Tibial nerve (tissue), 4 donors: ENCODE measurements at regions not wholly inside any gene's neighbourhood (a gene's known extent, or its start where the extent isn't known, plus 50 kb on each side); places are given as distances from the start of the nearest gene placed in this dataset.

Experiments
- DNase-seq, 2 donors: peaks; one replicate each; pipeline ENCODE4 v3.0.0-alpha.2; 2019; ENCODE audit warnings: low spot score in 2 of 2
- H3K27ac ChIP-seq, 4 donors: fragments of 200-600 bp; sonication (generic) in 3 of 4; one replicate each; pipeline ENCODE4 v1.5.1; 2017 to 2019; ENCODE audit warnings: mild to moderate bottlenecking in 1 of 4
- H3K27me3 ChIP-seq, 2 donors: fragments of 200-600 bp; sonication (generic) in 1 of 2; one replicate each; pipeline versions ENCODE4 v1.5.1 to v1.6.0; 2017 to 2019
- H3K36me3 ChIP-seq, 3 donors: fragments of 200-600 bp; sonication (generic); one replicate each; pipeline ENCODE4 v1.5.1; 2018 to 2019
- H3K4me1 ChIP-seq, 4 donors: fragments of 200-600 bp; sonication (generic) in 3 of 4; one replicate each; pipeline ENCODE4 v1.5.1; 2017 to 2019
- H3K4me3 ChIP-seq, 4 donors: fragments of 200-600 bp; sonication (generic) in 3 of 4; one replicate each; pipeline ENCODE4 v1.5.1; 2017 to 2019; ENCODE audit warnings: mild to moderate bottlenecking in 1 of 4, moderate library complexity in 1 of 4
- H3K9me3 ChIP-seq, 4 donors: fragments of 200-600 bp; sonication (generic) in 3 of 4; one replicate each; pipeline ENCODE4 v1.5.1; 2017 to 2019
- CTCF ChIP-seq, 5 experiments: fragments of 200-600 bp in 3 of 5; fragments of 450-650 bp in 2 of 5; sonication (generic) in 3 of 5; IDR thresholded peaks; one replicate each; pipeline ENCODE4 v1.5.1; 2016 to 2019; ENCODE audit warnings: antibody characterized with exemption in 5 of 5, mild to moderate bottlenecking in 3 of 5, moderate library complexity in 2 of 5
- EP300 ChIP-seq, 2 donors: sonication (generic); formaldehyde crosslinking; IDR thresholded peaks; one replicate each; pipeline ENCODE4 v1.6.1; 2017; ENCODE audit warnings: antibody characterized with exemption in 2 of 2, mild to moderate bottlenecking in 1 of 2
- POLR2A ChIP-seq, 2 donors: fragments of 450-650 bp; IDR thresholded peaks; one replicate each; pipeline ENCODE4 v1.6.1; 2017; ENCODE audit warnings: antibody characterized with exemption in 2 of 2, mild to moderate bottlenecking in 2 of 2, moderate library complexity in 2 of 2
- WGBS, 2 donors: methylation state at CpG; one replicate each; pipeline ENCODE4 v1.1.5; 2018; 5-methylcytosine and 5-hydroxymethylcytosine counted together

- no peak for DNase-seq
- Histone ChIP-seq H3K4me3 (no peak overlapping the region), H3K36me3 (no peaks in the 10 kb centered on the region), H3K27ac (peak overlapping the region in 2 of 4 donors; percentile 1 to 62), H3K27me3 (peaks cover 0 to 25% of the 10 kb centered on the region in 2 donors), H3K9me3 (no peaks in the 10 kb centered on the region), H3K4me1 (peaks cover 0 to 30% (median 12%) of the 10 kb centered on the region in 4 donors)
- 76 to 78% methylated on average over 18 to 22 of the region's 22 CpGs for WGBS, 2 donors
- TF ChIP-seq POLR2A (IDR thresholded peaks at IDR 0.05) (no peak), EP300 (IDR thresholded peaks at IDR 0.05) (no peak), CTCF (IDR thresholded peaks at IDR 0.05) (no peak)
These were observed 123.7 kb downstream of the MRPL14 start for GRCh38 chr6:44003345-44004061.

GRCh38 chr6:44002593-44003344, 124.5 kb downstream of the MRPL14 start:
- peaks cover 0 to 30% (median 12%) of the 10 kb centered on the region in 4 donors for H3K4me1 ChIP-seq
- peak overlapping the region; percentile 24 to 52 (median 40) for H3K4me3 ChIP-seq

GRCh38 chr6:44002067-44002592, 125.1 kb downstream of the MRPL14 start:
- H3K9me3 ChIP-seq: no peaks in the 10 kb centered on the region
- no peak for DNase-seq
- WGBS, 2 donors: 7 to 8% methylated on average over 15 to 29 of the region's 37 CpGs
- peaks cover 0 to 25% of the 10 kb centered on the region in 2 donors for H3K27me3 ChIP-seq
- H3K36me3 ChIP-seq: no peaks in the 10 kb centered on the region
- peak overlapping the region; percentile 24 to 52 (median 40) for H3K4me3 ChIP-seq
- peak overlapping the region in 1 of 4 donors; percentile 62 for H3K27ac ChIP-seq
- H3K4me1 ChIP-seq: peaks cover 0 to 30% (median 12%) of the 10 kb centered on the region in 4 donors
- TF ChIP-seq POLR2A (IDR thresholded peaks at IDR 0.05): no peak
- TF ChIP-seq CTCF (IDR thresholded peaks at IDR 0.05): no peak
- no peak for TF ChIP-seq EP300 (IDR thresholded peaks at IDR 0.05)

More at GRCh38 chr6:44002593-44003344, 124.5 kb downstream of the MRPL14 start:
- H3K27me3 ChIP-seq: peaks cover 0 to 25% of the 10 kb centered on the region in 2 donors
- WGBS, 2 donors: 4 to 8% methylated on average over 36 to 67 of the region's 76 CpGs
- no peaks in the 10 kb centered on the region for H3K36me3 ChIP-seq
- H3K27ac ChIP-seq: peak overlapping the region in 2 of 4 donors; percentile 1 to 62
- TF ChIP-seq POLR2A (IDR thresholded peaks at IDR 0.05) (no peak), CTCF (IDR thresholded peaks at IDR 0.05) (peak in 1 of 5 experiments; percentile 18)
- DNase-seq: no peak
- H3K9me3 ChIP-seq: no peaks in the 10 kb centered on the region

- peaks cover 0 to 30% (median 12%) of the 10 kb centered on the region in 4 donors for H3K4me1 ChIP-seq
- peaks cover 0 to 25% of the 10 kb centered on the region in 2 donors for H3K27me3 ChIP-seq
- no peak for DNase-seq
- no peak overlapping the region for H3K27ac ChIP-seq
- TF ChIP-seq POLR2A (IDR thresholded peaks at IDR 0.05) (no peak), CTCF (IDR thresholded peaks at IDR 0.05) (peak in 2 of 5 experiments; percentile 10 to 32), EP300 (IDR thresholded peaks at IDR 0.05) (no peak)
- peak overlapping the region in 1 of 4 donors; percentile 52 for H3K4me3 ChIP-seq
- H3K9me3 ChIP-seq: no peaks in the 10 kb centered on the region
- H3K36me3 ChIP-seq: no peaks in the 10 kb centered on the region
- 47 to 61% methylated on average over 12 of the region's 12 CpGs for WGBS, 2 donors
These were observed 125.8 kb downstream of the MRPL14 start for GRCh38 chr6:44001318-44002066.
